Caco-2 (cell line): ENCODE measurements at regions not wholly inside any gene's neighbourhood (a gene's known extent, or its start where the extent isn't known, plus 50 kb on each side); places are given as distances from the start of the nearest gene placed in this dataset.

Source experiments
- BruUV-seq: library from RNA; stranded (reverse); fragments of 400-500 nt; replicated peaks from 2 replicates; lab custom pipeline; 2021; lab: Mats Ljungman, UMichigan
- CTCF ChIA-PET: fragments of 300-600 bp; sonication (Branson Sonifier 250); formaldehyde crosslinking; loops from one replicate; lab custom pipeline; 2022; ENCODE audit warnings: antibody characterized with exemption; lab: Charles Lee
- POLR2A ChIA-PET: fragments of 300-600 bp; sonication (Branson Sonifier 250); formaldehyde crosslinking; loops from one replicate; lab custom pipeline; 2022; ENCODE audit warnings: antibody characterized with exemption; lab: Charles Lee
- DNase-seq, 2 experiments: peaks; one replicate each; pipeline versions ENCODE4 v3.0.0 to v3.0.0-alpha.2; 2020 to 2022
- H3K27me3 ChIP-seq: replicated peaks from 2 replicates; pipeline ENCODE4 v1.6.0; 2011; ENCODE audit warnings: low read length; ENCODE audit not compliant: control insufficient read depth, insufficient read depth
- H3K36me3 ChIP-seq: 2 replicates; pipeline ENCODE4 v1.5.1; 2011; ENCODE audit warnings: low read length; ENCODE audit not compliant: control insufficient read depth, insufficient read depth
- H3K4me1 ChIP-seq: fragments of 250-450 bp; sonication (Bioruptor Pico); 2 replicates; pipeline ENCODE4 v1.5.1; 2020; ENCODE audit warnings: mild to moderate bottlenecking
- H3K4me3 ChIP-seq: 2 replicates; pipeline ENCODE4 v1.5.1; 2011; ENCODE audit warnings: low read depth, mild to moderate bottlenecking, control low read depth, low read length
- H3K9me3 ChIP-seq: fragments of 250-450 bp; sonication (Bioruptor Pico); 2 replicates; pipeline ENCODE4 v1.5.1; 2020; ENCODE audit warnings: mild to moderate bottlenecking, moderate library complexity
- H3K27ac Mint-ChIP-seq: one replicate; pipeline ENCODE4 v1.8.0; 2022; ENCODE audit warnings: mixed read lengths; ENCODE audit not compliant: unreplicated experiment
- H3K27me3 Mint-ChIP-seq: one replicate; pipeline ENCODE4 v1.8.0; 2022; ENCODE audit warnings: mixed read lengths; ENCODE audit not compliant: insufficient read depth, unreplicated experiment
- H3K36me3 Mint-ChIP-seq: one replicate; pipeline ENCODE4 v1.8.0; 2022; ENCODE audit warnings: mild to moderate bottlenecking, mixed read lengths; ENCODE audit not compliant: insufficient read depth, unreplicated experiment
- H3K4me1 Mint-ChIP-seq: one replicate; pipeline ENCODE4 v1.8.0; 2022; ENCODE audit warnings: low read depth, mixed read lengths; ENCODE audit not compliant: unreplicated experiment
- H3K4me3 Mint-ChIP-seq: one replicate; pipeline ENCODE4 v1.8.0; 2022; ENCODE audit warnings: mild to moderate bottlenecking, moderate library complexity, mixed read lengths; ENCODE audit not compliant: unreplicated experiment
- H3K9me3 Mint-ChIP-seq: one replicate; pipeline ENCODE4 v1.8.0; 2022; ENCODE audit warnings: mixed read lengths; ENCODE audit not compliant: unreplicated experiment
- intact Hi-C: fragments of 100-400 bp; cut with micrococcal nuclease; formaldehyde crosslinking; loops from one replicate; pipeline ENCODE4 v1.10.0; 2022; ENCODE audit not compliant: unreplicated experiment
- TF ChIP-seq, protein P1 (sequence below), 2 experiments: fragments of 200-600 bp in 1 of 2; IDR thresholded peaks; 1 replicate in 1 of 2; 2 replicates in 1 of 2; pipeline versions ENCODE4 v1.5.1 to v1.8.0; 2011 to 2022; ENCODE audit warnings: antibody characterized with exemption in 1 of 2, control low read depth in 1 of 2, inconsistent platforms in 1 of 2, low read depth in 1 of 2, low read length in 1 of 2, mild to moderate bottlenecking in 1 of 2, moderate library complexity in 1 of 2; ENCODE audit not compliant: insufficient read depth in 1 of 2, severe bottlenecking in 1 of 2, unreplicated experiment in 1 of 2

GRCh38 chr12:85385406-85385805 is 105.4 kb downstream of the ALX1 start:
- ChIA-PET CTCF (no interaction called here), POLR2A (no interaction called here)
- TF ChIP-seq, protein P1, sequence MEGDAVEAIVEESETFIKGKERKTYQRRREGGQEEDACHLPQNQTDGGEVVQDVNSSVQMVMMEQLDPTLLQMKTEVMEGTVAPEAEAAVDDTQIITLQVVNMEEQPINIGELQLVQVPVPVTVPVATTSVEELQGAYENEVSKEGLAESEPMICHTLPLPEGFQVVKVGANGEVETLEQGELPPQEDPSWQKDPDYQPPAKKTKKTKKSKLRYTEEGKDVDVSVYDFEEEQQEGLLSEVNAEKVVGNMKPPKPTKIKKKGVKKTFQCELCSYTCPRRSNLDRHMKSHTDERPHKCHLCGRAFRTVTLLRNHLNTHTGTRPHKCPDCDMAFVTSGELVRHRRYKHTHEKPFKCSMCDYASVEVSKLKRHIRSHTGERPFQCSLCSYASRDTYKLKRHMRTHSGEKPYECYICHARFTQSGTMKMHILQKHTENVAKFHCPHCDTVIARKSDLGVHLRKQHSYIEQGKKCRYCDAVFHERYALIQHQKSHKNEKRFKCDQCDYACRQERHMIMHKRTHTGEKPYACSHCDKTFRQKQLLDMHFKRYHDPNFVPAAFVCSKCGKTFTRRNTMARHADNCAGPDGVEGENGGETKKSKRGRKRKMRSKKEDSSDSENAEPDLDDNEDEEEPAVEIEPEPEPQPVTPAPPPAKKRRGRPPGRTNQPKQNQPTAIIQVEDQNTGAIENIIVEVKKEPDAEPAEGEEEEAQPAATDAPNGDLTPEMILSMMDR (IDR thresholded peaks at IDR 0.05; ENCODE audit: insufficient read depth in 1 of 2, low read depth in 1 of 2, low read length in 1 of 2, severe bottlenecking in 1 of 2, unreplicated experiment in 1 of 2), result no peak
- H3K36me3 Mint-ChIP-seq, result no peaks in the 10 kb centered on the region
- Histone ChIP-seq H3K4me1 (no peaks in the 10 kb centered on the region), H3K9me3 (no peaks in the 10 kb centered on the region), H3K36me3 (no peaks in the 10 kb centered on the region), H3K27me3 (no peaks in the 10 kb centered on the region), H3K4me3 (no peak overlapping the region)
- no peak for DNase-seq
- intact Hi-C loops, result no loop called here
- H3K27me3 Mint-ChIP-seq, result no peaks in the 10 kb centered on the region
- no peak overlapping the region for H3K27ac Mint-ChIP-seq
- no peaks in the 10 kb centered on the region for H3K4me1 Mint-ChIP-seq
- H3K9me3 Mint-ChIP-seq, result no peaks in the 10 kb centered on the region
- no peak overlapping the region for H3K4me3 Mint-ChIP-seq
- BruUV-seq, result no TSS peak

DNA sequence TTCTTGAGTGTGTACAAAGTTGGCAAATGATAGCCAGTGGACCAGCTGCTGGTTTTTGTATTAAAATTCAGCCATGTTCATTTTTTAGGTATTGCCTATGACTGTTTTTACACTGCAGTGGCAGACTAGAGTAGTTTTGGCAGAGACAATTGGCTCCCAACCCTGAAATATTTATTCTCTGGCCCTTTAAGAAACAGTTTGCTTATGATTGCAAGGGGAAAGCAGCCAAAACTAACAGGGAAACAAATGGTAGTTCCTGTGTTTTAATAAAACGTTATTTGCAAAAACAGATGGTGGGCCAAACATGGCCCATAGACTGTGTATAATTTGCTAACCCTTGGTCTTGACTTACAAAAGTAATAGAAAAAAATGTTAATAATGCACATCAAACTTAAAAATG is 110.2 kb downstream of the ALX1 start:
- intact Hi-C loops, result no loop called here
- no peak for DNase-seq
- ChIA-PET CTCF (no interaction called here), POLR2A (no interaction called here)
- Mint-ChIP-seq H3K4me1 (no peaks in the 10 kb centered on the region), H3K27me3 (no peaks in the 10 kb centered on the region), H3K36me3 (no peaks in the 10 kb centered on the region), H3K27ac (no peak overlapping the region), H3K4me3 (no peak overlapping the region), H3K9me3 (no peaks in the 10 kb centered on the region)
- no TSS peak for BruUV-seq
- H3K4me1 ChIP-seq, result no peaks in the 10 kb centered on the region
- no peaks in the 10 kb centered on the region for H3K27me3 ChIP-seq
- TF ChIP-seq, protein P1 (IDR thresholded peaks at IDR 0.05; ENCODE audit: insufficient read depth in 1 of 2, low read depth in 1 of 2, low read length in 1 of 2, severe bottlenecking in 1 of 2, unreplicated experiment in 1 of 2), result no peak
- no peaks in the 10 kb centered on the region for H3K36me3 ChIP-seq
- no peaks in the 10 kb centered on the region for H3K9me3 ChIP-seq
- no peak overlapping the region for H3K4me3 ChIP-seq

DNA sequence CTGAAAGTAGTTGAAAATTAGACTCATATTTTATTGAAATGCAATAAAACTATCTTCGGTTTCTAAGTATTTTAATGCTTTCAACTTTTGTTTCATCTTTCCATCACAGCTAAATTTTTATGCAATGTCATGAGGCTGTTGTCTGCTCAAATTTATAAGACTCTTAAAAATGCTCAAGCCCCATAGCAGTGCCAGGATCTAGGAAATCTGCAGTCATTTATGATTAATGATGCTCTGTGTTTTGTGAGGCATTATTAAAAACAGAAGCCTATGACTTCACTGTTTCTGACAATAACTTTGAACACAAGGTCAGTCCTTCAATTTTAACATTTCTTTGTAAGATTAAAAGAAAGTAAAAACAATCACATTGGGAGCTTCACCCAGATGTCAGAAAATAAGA is 112.5 kb downstream of the ALX1 start:
- Histone ChIP-seq H3K9me3 (no peaks in the 10 kb centered on the region), H3K4me1 (no peaks in the 10 kb centered on the region), H3K27me3 (no peaks in the 10 kb centered on the region), H3K36me3 (no peaks in the 10 kb centered on the region), H3K4me3 (no peak overlapping the region)
- no peak overlapping the region for H3K4me3 Mint-ChIP-seq
- intact Hi-C loops, result no loop called here
- no peaks in the 10 kb centered on the region for H3K4me1 Mint-ChIP-seq
- no peaks in the 10 kb centered on the region for H3K36me3 Mint-ChIP-seq
- no TSS peak for BruUV-seq
- ChIA-PET CTCF (no interaction called here), POLR2A (no interaction called here)
- DNase-seq, result no peak
- H3K27ac Mint-ChIP-seq, result no peak overlapping the region
- H3K27me3 Mint-ChIP-seq, result no peaks in the 10 kb centered on the region
- TF ChIP-seq, protein P1 (IDR thresholded peaks at IDR 0.05; ENCODE audit: insufficient read depth in 1 of 2, low read depth in 1 of 2, low read length in 1 of 2, severe bottlenecking in 1 of 2, unreplicated experiment in 1 of 2), result no peak
- no peaks in the 10 kb centered on the region for H3K9me3 Mint-ChIP-seq
